GM04503 (cell line): ENCODE measurements at regions not wholly inside any gene's neighbourhood (a gene's known extent, or its start where the extent isn't known, plus 50 kb on each side); places are given as distances from the start of the nearest gene placed in this dataset.
"Not testable (repeated sequence)": the region's sequence is repeated elsewhere in the genome, so short reads cannot be mapped to it uniquely, and the experiment has no call there.

ENCODE experiments used
- DNase-seq: peaks from one replicate; pipeline ENCODE4 v3.0.0-alpha.2; 2012; ENCODE audit warnings: low read depth

DNA sequence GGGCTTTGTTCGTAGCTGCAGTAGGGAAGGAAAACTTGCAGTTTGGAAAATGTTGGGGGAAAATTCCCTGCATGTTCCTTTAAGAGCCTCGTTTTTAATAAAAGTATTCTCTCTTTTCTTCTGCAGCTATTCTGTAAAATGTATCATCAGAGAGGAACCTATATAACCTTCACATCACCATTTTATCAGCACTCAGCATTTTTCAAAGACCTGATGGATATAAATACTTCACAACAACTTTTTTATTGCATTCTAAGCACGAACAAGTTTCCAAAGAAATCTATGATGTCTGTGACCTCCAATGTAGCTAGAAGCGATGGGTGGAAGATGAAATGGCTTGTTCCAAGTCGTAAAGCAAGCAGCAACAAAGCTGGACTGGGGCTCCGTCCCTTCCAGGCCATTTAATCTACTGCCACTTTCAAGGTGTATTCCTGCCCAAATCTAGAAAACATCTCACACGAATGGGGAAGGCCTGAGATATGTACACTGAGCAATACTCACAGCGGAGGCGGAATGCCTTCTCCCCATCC, 84.0 kb downstream of the NSUN2 start:
- no peak for DNase-seq

DNA sequence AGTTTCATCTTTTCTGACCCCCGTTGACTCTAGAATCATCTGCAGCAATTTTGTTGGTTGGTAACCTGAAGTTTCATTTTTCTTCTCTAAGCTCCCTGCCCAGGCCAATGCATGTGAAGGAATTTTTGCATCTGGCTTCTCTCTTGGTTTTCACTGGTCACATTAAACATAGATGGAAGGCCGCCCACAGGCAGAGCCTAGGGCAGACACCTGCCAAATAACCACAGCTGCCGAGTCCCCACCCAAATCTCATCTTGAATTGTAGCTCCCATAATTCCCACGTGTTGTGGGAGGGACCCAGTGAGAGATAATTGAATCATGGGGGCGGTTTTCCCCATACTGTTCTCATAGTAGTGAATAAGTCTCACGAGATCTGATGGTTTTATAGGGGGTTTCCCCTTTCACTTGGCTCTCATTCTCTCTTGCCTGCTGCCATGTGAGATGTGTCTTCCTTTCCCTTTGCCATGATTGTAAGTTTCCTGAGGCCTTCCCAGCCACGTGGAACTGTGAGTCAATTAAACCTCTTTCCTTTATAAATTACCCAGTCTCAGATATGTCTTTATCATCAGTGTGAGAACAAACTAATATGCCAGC, 84.8 kb downstream of the NSUN2 start:
- not testable (repeated sequence) for DNase-seq

DNA sequence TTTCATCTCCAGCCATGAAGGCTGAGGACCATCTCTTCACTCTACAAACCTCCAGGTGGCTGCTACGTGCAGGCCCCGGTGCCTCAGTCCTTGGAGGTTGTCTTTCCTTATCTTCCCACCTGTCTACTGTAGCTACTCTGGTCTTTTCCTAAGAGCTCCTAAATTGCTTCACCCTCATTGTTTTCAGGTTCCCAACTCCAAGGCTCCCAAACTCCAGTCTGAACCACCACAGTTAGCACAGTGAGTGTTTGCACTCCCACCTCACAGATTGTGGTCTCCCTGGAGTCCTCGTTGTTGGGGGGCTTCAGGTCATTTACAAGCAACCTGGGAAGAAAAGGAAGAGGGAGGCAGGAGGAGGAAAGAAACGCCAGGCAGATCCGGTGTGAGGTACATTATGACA, 85.3 kb downstream of the NSUN2 start:
- DNase-seq: no peak

DNA sequence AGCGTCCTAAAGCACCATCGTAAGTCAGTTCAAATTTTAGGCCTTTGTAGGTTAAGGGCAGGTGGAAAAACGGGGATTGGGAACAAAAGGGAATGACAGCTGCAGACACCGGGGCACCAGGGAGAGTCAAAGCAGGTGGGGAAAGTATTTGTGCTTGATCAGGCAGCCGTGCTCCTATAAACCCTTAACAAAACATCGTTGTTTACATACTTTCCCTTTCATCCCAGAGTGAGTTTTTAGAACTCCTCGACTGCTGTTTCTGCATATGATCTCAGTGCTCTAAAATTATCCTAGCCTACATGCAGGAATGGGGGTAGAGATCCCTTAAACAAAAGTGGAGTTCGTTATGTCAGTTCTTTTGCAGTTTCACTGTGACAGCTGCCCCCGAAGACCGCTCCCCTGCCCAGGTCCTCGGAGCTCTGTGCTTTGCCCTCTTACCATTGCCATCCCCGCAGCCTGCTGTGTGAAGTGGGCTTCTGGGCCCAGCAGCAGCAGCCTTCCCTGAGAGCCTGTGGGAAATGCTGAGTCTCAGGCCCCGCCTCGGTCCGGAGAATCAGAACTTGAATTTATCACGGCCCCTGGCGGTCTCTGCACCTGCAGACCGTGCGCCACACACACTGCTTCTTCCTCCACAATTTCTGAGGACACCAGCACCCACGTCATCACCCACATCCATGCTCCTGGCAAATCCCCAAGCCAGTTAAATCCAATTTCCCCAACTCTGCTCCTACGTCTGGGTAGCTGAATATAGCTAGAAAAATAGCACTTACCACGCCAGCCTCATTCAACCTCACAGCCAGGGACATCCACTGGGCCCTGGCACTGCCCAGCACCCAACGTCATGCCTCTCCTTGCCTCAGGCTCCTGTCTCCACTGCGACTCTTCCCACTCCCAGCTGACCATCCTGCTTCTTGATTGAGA, 86.8 kb downstream of the NSUN2 start:
- no peak for DNase-seq

DNA sequence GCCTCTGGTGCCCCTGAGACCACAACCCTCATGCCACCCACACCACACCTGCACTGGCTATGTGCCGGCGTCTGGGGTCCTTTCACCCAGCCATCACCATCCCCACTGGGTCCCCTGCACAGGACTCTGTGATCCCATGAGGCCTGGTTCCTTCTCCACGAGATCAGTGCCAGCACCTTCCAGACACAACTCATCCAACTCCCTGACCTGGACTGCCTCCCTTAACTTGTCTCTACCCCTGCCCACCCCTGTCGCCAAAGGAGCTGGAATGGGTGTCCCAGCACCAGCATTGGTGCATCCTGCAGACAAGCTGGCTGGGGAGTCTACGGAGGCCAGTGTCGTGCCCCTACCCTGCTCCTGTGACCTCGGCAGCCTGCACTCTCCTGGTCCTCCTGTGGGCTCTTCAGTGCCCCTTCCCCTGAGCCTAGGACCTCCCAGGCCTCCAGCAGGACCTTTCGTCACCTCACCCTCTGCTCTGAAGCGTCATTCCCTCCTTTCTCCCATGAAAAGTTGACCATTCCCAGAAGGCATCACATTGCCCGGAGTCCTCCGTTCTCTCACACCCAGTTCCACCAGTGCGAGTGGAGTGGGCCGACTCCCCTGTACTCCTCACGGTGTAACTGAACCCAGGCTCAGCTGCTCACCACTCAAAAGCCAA, 87.7 kb downstream of the NSUN2 start:
- DNase-seq: no peak

DNA sequence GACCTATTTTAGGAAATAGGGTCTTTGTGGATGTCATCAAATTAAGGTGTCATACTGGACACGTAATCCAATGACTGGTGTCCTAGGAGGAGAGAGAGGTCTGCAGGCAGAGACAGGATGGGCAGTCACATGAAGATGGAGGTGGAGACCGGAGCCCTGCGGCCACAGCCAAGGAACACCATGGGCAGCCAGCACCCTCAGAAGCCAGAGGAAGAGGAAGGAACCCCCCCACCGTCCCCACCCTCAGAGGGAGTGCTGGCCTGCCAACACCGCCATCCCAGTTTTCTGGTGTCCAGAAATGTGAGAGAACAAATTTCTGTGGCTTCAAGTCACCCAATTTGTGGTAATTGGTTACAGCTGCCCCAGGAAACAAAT, 88.3 kb downstream of the NSUN2 start:
- peak; percentile 4 for DNase-seq
